ENCODE measurements at regions not wholly inside any gene's neighbourhood (a gene's known extent, or its start where the extent isn't known, plus 50 kb on each side); places are given as distances from the start of the nearest gene placed in this dataset.

DNA sequence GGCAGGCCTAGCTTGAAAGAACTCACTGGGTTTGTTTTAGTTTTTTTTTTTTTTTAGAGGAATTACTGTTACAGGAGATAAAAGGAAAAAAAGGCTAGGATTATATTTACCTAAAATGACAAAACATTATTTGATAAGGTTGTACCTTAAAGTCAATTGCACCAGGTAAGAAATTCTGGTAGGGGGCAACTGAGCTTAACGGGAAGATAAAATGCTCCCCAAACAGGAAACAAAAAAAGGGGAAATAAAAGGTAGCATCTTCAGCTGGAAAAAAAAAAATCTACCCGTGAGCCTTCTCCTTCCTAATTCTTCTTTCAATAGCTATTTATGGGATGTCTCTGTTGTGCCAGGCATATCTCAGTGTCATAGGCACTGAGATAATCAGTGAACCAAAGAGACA lies 164.5 kb downstream of the PIK3R1 start:
- DNase-seq: no peak

GRCh38 chr5:68381060-68381459 lies 165.5 kb downstream of the PIK3R1 start:
- no peak for DNase-seq

DNA sequence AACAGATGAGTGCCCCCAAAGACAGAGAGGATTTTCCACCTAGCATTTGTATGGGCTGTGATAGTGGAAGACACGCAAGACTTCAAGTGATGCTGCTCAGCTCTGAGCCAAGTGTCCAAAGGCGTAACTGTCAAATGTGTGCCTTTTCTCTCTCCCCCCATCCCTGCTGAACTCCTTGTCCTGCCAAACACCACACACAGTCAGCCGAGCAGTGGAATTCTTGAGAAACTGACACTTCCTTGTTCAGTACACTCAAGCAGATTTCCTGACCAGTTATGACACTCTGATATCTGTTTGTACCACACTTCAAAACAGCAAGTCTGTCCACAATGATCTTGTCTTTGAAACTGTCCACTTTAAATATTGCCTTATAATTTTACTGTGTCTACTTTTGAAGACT lies 166.4 kb downstream of the PIK3R1 start:
- DNase-seq: no peak

GRCh38 chr5:68382640-68383039 lies 167.1 kb downstream of the PIK3R1 start:
- no peak for DNase-seq

- no peak for DNase-seq
Measured at GRCh38 chr5:68383888-68384310, 168.3 kb downstream of the PIK3R1 start.

DNA sequence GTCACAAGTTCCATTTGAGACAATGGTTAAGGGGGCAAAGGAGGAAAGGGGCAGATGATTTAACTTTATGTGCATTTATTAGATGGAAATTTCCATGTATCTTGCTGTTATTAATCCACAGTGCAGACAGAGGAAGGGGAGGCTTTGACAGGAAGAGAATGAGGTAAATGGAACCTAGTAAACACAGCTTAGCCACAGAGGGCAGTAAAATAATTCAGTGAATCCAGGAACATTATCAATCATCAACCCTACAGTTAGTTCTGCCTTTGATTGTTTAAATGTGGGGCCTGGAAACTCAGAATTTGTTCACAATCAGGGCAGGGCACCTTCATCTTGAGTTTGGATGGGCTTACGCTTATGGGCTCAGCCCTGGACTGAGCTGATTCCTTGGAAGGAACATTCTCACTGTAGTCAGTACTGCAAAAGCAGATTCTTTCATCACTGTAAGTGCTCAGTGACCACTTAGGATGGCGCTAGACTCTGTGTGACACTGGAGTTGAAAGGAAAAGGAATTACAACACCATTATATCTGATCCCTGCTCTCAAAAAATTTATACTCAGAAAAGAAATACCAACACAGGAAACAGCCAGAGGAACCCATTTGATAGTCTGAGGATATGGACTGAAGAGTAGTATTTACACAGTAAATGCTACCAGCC lies 169.5 kb downstream of the PIK3R1 start:
- DNase-seq: no peak

DNA sequence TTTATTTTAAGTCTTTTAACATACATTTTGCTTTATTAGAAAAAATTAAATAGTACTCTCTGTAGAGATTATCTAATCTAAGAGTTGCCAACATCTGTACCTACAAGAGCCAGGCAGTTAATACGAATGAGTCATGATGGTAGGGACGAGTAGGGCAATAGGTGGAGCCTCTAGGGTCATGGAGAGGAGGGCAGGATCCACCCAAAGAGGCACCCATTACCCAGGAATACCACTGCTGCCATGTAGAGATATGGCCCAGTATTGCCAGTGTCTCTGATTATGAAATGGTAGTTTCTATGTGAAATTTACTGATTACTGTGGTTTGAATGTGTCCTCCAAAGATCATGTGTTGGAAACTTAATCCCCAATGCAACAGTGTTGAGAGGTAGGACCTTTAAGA lies 170.4 kb downstream of the PIK3R1 start:
- no peak for DNase-seq

DNA sequence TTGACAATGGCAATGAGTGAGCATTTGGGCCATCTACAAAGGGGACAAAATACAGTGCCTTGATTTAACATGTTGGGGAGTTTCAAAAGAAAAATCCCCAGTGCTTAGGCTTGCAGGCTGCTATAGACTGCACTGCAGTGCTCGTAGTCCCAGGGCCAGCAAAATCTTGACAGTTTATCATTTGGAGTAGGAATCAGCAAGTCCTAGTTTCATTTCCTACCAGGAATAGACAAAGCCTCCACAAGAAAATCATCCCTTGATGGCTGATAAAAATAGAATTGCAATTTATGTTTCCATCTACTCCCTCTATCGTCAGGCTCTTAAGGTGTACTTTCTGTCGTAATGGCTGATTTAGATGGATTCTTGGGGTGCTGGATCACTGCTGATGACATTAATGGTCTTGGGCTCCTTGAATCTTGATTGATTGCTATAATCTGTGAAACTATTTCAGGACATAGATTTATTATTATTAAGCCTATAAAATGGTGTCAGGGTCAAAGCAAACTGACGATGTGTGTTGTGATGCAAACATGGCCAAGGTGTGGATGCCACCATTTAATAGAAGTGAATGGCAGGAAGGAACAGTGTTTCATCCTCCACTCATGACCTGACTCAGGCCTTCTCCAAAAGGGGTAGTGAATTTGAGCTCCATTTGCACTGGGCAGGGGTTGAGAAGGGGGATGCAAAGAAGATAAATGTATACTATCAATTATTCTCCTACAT lies 171.7 kb downstream of the PIK3R1 start:
- no peak for DNase-seq

- DNase-seq: no peak
Measured at GRCh38 chr5:68389618-68390017, 174.1 kb downstream of the PIK3R1 start.

DNA sequence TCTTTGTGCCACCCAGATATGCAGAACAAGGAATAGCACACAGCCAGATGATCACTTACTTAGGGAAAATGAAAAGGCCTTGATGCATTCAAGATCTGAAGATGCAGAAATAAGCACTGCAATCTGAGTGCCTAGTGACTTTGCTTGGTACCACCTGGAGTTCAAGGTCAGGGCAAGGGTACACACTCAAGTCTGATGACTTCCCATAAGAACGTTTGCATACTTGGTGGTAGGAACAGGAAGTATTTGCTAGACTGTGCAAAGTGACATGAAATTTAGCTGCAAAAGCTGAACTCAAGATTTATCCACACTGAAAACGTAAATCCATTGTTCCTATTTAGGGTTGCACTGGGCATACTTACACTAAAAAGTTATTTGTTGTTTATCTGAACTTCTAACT lies 177.1 kb downstream of the PIK3R1 start:
- no peak for DNase-seq

DNA sequence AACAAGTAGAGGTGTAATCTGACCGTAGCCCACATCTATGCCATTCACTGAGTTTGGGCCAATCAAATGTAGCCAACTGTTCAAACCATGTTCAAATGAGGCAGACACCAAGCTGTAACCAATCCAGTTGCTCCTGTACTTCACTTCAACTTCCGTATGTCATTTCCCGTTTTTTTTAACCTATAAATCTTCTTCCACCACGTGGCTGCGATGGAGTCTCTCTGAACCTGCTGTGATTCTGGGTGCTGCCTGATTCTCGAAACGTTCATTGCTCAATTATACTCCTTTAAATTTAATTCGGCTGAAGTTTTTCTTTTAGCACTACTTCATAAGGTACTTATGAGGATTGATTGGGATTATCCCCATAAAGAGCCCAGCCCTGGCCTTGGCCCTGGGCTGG lies 179.7 kb downstream of the PIK3R1 start:
- DNase-seq: no peak

GRCh38 chr5:68395926-68396511 lies 180.5 kb downstream of the PIK3R1 start:
- no peak for DNase-seq

- DNase-seq: no peak
Measured at GRCh38 chr5:68396722-68397121, 181.2 kb downstream of the PIK3R1 start.

GRCh38 chr5:68398146-68398812 lies 182.7 kb downstream of the PIK3R1 start:
- DNase-seq: no peak

DNA sequence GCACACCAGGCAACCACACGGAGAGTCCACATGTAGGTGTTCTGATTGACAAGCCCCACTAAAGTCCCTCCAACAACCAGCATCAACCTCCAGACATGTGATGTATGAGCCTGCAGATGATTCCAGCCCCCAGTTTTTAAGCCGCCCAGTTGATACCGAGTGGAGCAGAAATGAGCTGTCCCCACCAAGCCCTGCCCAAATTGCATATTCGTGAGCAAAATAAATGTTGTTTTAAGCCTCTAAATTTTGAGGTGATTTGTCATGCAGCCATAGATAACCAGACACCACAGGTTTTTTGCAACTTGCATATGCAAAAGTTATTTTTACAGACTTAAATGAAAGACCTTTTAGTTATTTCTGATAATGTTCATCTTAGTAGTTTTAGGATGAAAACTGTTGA lies 187.7 kb downstream of the PIK3R1 start:
- DNase-seq: no peak

DNA sequence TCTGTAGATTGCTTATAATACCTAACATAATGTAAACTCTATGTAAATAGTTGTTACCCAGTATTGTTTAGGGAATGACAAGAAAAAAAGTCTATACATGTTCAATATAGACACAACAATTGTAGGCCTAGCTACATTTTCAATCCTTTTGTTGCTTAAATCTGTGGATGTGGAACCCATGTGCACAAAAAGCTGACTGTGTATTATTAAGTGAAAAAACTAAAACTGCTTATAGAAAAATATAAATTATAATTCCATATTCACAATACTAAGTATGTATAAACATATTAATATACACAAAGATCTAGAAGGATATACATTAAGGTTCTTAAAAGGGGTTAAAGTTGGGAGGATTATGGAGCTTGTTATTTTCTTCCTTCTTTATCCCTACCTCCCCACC lies 188.7 kb downstream of the PIK3R1 start:
- no peak for DNase-seq

- DNase-seq: no peak
Measured at GRCh38 chr5:68405026-68405684, 189.6 kb downstream of the PIK3R1 start.

DNA sequence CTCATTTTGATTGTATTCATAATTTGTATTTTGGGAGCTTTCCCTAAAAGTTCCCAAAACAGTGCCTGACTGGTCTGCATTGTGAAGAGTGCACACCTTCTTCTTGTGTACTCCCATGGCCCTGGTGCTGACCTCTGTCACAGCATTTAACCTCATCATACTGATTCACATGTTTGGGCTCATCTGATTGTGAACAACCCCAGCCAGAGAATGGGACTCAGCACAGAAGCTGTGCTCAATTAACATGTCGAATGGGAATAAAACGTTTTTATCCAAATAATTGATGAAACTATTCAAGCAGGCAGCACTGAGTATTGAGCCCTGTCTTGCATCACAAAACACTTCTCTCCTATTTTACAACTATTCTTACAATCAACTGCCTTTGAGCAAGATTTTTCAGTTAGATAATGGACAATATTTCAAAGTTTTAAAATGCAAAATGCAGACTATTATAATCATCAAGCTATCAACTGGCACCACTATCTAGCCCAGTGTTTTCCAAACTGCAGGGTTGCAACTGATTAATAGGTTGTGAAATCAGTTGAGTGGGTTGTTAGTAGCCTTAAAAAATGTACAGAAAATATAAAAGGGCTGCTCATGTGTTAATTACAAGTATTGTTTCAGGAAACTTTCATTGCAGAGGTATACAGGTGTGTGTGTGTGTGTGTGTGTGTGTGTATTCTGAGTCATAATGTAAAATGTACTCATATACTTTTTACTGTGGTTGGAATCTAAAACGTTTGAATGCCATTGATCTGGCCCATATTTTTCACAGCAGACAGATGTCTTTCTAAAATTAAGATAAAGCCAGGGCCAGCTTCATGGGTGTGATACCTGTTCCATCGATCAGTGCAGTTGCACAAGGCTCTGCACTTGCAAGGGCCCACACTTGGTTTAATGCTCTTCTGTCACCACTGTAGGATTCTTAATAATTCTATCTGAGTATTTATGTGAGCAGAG lies 190.5 kb downstream of the PIK3R1 start:
- no peak for DNase-seq

DNA sequence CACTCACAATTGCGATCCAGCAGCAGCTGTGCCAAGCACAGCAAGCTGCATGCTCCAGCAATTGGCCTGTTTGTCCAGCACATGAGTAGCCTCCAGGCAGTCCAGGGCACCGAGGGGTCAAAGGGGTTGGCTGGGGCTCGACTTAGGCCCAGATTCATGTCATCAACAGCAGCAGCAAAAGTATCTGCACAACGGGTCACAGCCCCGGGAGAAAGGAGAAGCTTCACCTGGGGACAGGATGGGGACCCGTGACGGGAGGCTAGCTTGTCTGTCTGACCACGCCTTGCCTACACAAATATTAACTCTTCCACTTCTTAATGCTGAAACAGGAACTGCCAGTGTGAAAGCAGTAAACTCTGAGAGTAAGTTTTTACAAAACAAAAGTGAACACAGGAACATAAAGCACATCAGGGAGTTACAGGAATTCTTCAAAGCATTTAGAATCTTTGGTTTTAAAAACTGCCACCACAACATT lies 191.2 kb downstream of the PIK3R1 start:
- DNase-seq: no peak

DNA sequence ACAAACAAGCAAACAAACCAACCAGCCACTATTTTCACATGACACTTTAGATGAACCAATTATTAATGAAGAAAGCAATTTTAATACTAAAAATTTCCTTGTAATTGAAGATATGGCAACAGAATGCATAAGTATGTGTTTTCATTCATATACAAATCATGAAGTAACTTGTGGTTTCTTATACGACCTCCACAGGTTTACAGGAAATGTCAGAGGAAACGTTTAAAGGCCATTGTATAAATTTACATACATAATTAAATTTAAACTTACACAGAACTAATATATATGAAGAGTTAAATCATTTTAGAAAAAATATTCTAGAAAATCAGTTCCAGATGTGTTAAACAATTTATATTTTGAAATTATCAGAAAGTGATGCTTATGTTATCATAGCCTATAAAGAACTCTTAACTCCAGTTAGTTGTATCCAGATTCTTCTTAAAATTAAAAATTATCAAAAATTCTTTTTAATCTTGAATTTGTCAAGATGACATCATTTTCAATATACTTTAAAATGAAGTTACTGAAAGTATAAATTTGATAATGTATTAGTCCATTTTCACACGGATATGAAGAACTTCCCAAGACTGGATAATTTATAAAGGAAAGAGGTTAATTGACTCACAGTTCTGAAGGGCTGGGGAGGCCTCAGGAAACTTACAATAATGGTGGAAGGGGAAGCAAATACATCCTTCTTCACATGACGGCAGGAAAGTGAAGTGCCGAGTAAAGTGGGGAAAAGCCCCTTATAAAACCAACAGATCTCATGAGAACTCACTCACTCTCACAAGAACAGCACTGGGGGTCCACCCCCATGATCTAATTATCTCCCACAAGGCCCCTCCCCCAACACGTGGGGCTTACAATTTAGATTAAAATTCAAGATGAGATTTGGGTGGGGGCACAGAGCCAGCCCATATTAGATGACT lies 192.0 kb downstream of the PIK3R1 start:
- DNase-seq: no peak
